Endodermal cell (in vitro differentiated cells): ENCODE measurements at regions not wholly inside any gene's neighbourhood (a gene's known extent, or its start where the extent isn't known, plus 50 kb on each side); places are given as distances from the start of the nearest gene placed in this dataset.

Source experiments
- DNase-seq: peaks from one replicate; pipeline ENCODE4 v3.0.0-alpha.2; 2017
- H3K27ac ChIP-seq: 2 replicates; pipeline ENCODE4 v1.5.1; 2013; ENCODE audit warnings: mild to moderate bottlenecking, low read depth, low read length, moderate library complexity
- H3K27me3 ChIP-seq: 2 replicates; pipeline ENCODE4 v1.6.1; 2013; ENCODE audit warnings: mild to moderate bottlenecking, low read length, moderate library complexity; ENCODE audit not compliant: insufficient read depth, control insufficient read depth, poor library complexity, severe bottlenecking
- H3K36me3 ChIP-seq: 2 replicates; pipeline ENCODE4 v1.7.0; 2013; ENCODE audit warnings: mild to moderate bottlenecking, low read length, moderate library complexity; ENCODE audit not compliant: control insufficient read depth, insufficient read depth
- H3K4me1 ChIP-seq: one replicate; pipeline ENCODE4 v1.7.0; 2013; ENCODE audit warnings: low read length; ENCODE audit not compliant: control insufficient read depth, insufficient read depth
- H3K4me3 ChIP-seq: 2 replicates; pipeline ENCODE4 v1.5.1; 2013; ENCODE audit warnings: mild to moderate bottlenecking, low read length, moderate library complexity
- H3K9ac ChIP-seq: 2 replicates; pipeline ENCODE4 v1.6.1; 2013; ENCODE audit warnings: mild to moderate bottlenecking, low read length, moderate library complexity; ENCODE audit not compliant: poor library complexity, severe bottlenecking; ENCODE audit errors: extremely low read depth
- H3K9me3 ChIP-seq: 2 replicates; pipeline ENCODE4 v1.6.1; 2013; ENCODE audit warnings: mild to moderate bottlenecking, low read length, moderate library complexity; ENCODE audit not compliant: control insufficient read depth
- H3K27ac Mint-ChIP-seq: 2 replicates; pipeline ENCODE4 v1.8.0; 2020; ENCODE audit warnings: mixed read lengths
- H3K27me3 Mint-ChIP-seq: 2 replicates; pipeline ENCODE4 v1.8.0; 2021; ENCODE audit warnings: mild to moderate bottlenecking, mixed read lengths; ENCODE audit not compliant: insufficient read depth
- H3K36me3 Mint-ChIP-seq: 2 replicates; pipeline ENCODE4 v1.8.0; 2020; ENCODE audit warnings: low read depth, mixed read lengths
- H3K4me1 Mint-ChIP-seq: 2 replicates; pipeline ENCODE4 v1.8.0; 2020; ENCODE audit warnings: mixed read lengths
- H3K4me3 Mint-ChIP-seq: 2 replicates; pipeline ENCODE4 v1.8.0; 2020; ENCODE audit warnings: mild to moderate bottlenecking, moderate library complexity, mixed read lengths
- H3K9me3 Mint-ChIP-seq: 2 replicates; pipeline ENCODE4 v1.8.0; 2020; ENCODE audit warnings: mild to moderate bottlenecking, mixed read lengths
- WGBS, 2 experiments: methylation state at CpG; one replicate each; pipeline versions ENCODE4 v1.1.5 to v1.1.7; 2013; ENCODE audit warnings: missing lambda C conversion rate in 2 of 2, mixed read lengths in 1 of 2; ENCODE audit not compliant: insufficient coverage in 1 of 2, insufficient read length in 1 of 2; 5-methylcytosine and 5-hydroxymethylcytosine counted together
- TF ChIP-seq, protein P1 (sequence below): fragments of 200-600 bp; sonication (generic); conservative IDR thresholded peaks from 2 replicates; pipeline ENCODE4 v1.5.0; 2021; ENCODE audit warnings: antibody characterized with exemption, mild to moderate bottlenecking

DNA sequence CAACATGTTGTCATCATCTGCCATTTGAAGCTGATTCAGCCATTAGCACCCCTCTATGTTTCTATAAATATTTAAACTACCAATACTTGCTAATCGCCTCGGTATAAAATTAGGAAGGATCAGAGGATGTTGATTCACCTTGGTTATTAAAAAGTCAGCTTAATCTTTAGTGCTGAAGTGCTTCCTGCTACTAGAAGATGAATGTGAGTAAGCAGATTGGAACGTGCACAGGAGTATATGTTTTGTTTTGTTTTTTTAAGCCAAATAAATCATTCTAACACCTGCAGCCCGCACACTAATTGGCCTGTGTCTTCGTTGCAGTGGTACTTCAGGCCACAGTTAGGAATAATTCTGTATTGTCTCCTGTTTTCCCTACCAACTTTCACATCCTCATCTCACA lies 485.7 kb downstream of the AJAP1 start:
- no peak overlapping the region for H3K9ac ChIP-seq
- Mint-ChIP-seq H3K9me3 (no peaks in the 10 kb centered on the region), H3K36me3 (no peaks in the 10 kb centered on the region), H3K4me3 (no peak overlapping the region), H3K4me1 (peaks cover 19% of the 10 kb centered on the region), H3K27me3 (peaks cover 7% of the 10 kb centered on the region), H3K27ac (no peak overlapping the region)
- H3K27me3 ChIP-seq: no peaks in the 10 kb centered on the region
- H3K9me3 ChIP-seq: no peaks in the 10 kb centered on the region
- no peak overlapping the region for H3K27ac ChIP-seq
- TF ChIP-seq, protein P1, sequence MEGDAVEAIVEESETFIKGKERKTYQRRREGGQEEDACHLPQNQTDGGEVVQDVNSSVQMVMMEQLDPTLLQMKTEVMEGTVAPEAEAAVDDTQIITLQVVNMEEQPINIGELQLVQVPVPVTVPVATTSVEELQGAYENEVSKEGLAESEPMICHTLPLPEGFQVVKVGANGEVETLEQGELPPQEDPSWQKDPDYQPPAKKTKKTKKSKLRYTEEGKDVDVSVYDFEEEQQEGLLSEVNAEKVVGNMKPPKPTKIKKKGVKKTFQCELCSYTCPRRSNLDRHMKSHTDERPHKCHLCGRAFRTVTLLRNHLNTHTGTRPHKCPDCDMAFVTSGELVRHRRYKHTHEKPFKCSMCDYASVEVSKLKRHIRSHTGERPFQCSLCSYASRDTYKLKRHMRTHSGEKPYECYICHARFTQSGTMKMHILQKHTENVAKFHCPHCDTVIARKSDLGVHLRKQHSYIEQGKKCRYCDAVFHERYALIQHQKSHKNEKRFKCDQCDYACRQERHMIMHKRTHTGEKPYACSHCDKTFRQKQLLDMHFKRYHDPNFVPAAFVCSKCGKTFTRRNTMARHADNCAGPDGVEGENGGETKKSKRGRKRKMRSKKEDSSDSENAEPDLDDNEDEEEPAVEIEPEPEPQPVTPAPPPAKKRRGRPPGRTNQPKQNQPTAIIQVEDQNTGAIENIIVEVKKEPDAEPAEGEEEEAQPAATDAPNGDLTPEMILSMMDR: no peak
- H3K36me3 ChIP-seq: no peaks in the 10 kb centered on the region
- 95% methylated on average over 4 to 5 of the region's 5 CpGs for WGBS, 2 experiments
- no peak for DNase-seq
- peaks cover 5% of the 10 kb centered on the region for H3K4me1 ChIP-seq
- H3K4me3 ChIP-seq: no peak overlapping the region

DNA sequence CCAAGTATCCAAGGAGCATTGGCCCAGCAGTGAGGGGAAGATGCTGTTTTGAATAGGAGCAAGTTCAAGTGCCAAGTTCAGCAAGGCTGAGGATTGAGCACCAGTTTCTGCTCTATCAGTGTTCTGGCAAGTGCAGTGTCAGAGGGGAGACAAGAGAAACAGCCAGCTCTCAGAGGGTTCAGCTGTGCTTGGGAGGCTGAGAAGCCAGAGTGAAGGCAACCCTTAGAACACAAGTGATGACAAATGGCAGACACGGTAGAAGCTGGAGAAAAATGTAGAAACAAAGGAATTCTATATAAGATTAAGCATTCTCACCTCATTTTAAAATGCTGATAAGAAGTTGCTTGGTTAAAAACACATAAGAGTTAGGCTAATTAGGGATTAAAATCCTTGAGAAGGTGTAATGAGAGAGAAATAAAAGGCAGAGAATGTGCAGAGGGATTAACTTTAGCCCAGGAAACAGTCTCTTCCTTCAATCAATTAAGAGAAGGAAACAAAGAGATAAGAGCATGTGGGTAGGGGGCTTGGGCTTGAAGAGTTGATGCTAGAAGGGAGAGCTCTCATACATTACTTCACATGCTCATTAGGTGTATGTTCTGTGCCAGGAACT lies 475.4 kb downstream of the AJAP1 start:
- peaks cover 10% of the 10 kb centered on the region for H3K9me3 Mint-ChIP-seq

DNA sequence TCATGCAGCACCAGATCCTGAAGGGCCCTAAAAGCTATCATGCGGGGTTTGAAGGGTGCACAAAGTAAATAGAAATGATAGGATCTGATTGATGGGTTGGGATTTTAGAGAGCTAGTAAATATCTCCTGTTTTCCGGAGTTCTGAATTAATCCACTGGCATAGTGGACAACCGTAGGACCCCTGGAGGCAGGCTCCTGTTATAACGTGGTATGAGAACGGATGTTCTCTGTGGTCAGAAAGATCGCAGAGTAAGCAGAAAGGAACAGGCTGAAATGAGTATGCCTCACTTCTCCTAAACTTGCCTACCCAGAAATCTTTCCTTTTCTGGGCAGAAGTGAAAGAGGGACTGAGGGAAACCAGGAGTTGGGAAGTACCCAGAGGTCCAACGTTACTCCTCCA lies 470.8 kb downstream of the AJAP1 start:
- H3K27ac ChIP-seq: no peak overlapping the region
- H3K9me3 ChIP-seq: peaks cover 31% of the 10 kb centered on the region
- no peaks in the 10 kb centered on the region for H3K27me3 ChIP-seq
- Mint-ChIP-seq H3K4me3 (no peak overlapping the region), H3K27me3 (no peaks in the 10 kb centered on the region), H3K36me3 (peaks cover 2% of the 10 kb centered on the region), H3K4me1 (peaks cover 14% of the 10 kb centered on the region), H3K27ac (no peak overlapping the region), H3K9me3 (peaks cover 29% of the 10 kb centered on the region)
- H3K4me3 ChIP-seq: no peak overlapping the region
- WGBS, 2 experiments: 70 to 96% methylated on average over 2 to 7 of the region's 7 CpGs
- DNase-seq: no peak
- TF ChIP-seq, protein P1: peak; percentile 63
- H3K9ac ChIP-seq: no peak overlapping the region
- no peaks in the 10 kb centered on the region for H3K36me3 ChIP-seq
- H3K4me1 ChIP-seq: no peaks in the 10 kb centered on the region

More for the DNA sequence above, 475.4 kb downstream of the AJAP1 start:
- Mint-ChIP-seq H3K36me3 (peaks cover 2% of the 10 kb centered on the region), H3K4me3 (no peak overlapping the region), H3K4me1 (peaks cover 28% of the 10 kb centered on the region), H3K27me3 (no peaks in the 10 kb centered on the region), H3K27ac (peak overlapping the region; percentile 74)
- H3K36me3 ChIP-seq: no peaks in the 10 kb centered on the region
- no peak overlapping the region for H3K4me3 ChIP-seq
- no peaks in the 10 kb centered on the region for H3K27me3 ChIP-seq
- no peak overlapping the region for H3K27ac ChIP-seq
- TF ChIP-seq, protein P1: no peak
- 14% methylated on average over 1 of the region's 1 CpG; no CpG with 5 or more reads in 1 of the 2 experiments for WGBS, 2 experiments
- H3K4me1 ChIP-seq: peaks cover 10% of the 10 kb centered on the region
- H3K9ac ChIP-seq: no peak overlapping the region
- DNase-seq: peak; percentile 51
- H3K9me3 ChIP-seq: peaks cover 12% of the 10 kb centered on the region
